ENCODE measurements at regions not wholly inside any gene's neighbourhood (a gene's known extent, or its start where the extent isn't known, plus 50 kb on each side); places are given as distances from the start of the nearest gene placed in this dataset.
"Not testable (repeated sequence)": the region's sequence is repeated elsewhere in the genome, so short reads cannot be mapped to it uniquely, and the experiment has no call there.

DNA sequence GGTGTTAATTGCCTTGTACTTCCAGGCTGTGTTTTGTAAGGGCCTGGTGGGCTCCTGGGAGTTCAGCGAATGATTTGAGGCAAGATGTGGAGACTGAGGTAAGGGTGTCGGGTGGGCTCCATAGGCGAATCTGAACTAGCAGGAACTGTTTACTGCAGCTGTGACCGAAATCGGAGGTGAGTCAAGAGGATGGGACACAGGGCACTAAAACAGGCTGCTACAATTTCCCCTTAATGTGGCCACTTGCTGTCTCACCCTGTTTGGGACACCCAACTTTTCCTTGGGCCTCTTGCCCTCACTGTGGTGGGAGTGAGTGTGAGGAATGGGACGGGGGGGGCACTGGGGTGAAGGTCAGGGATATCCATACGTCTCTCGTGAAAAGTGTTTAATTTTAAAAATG is 53.9 kb upstream of the MCUR1 start:
- 82 to 87% methylated on average over 8 of the region's 8 CpGs for WGBS, 2 donors
- Histone ChIP-seq H3K4me1 (peaks cover 1% of the 10 kb centered on the region), H3K27me3 (no peaks in the 10 kb centered on the region), H3K4me3 (no peak overlapping the region), H3K27ac (no peak overlapping the region), H3K36me3 (ENCODE audit: low read depth, missing control alignments) (no peaks in the 10 kb centered on the region), H3K9me3 (no peaks in the 10 kb centered on the region)
- intact Hi-C loops (cut with DNase I; ENCODE audit: low total_unique reads): no loop called here
- TF ChIP-seq, protein P1, sequence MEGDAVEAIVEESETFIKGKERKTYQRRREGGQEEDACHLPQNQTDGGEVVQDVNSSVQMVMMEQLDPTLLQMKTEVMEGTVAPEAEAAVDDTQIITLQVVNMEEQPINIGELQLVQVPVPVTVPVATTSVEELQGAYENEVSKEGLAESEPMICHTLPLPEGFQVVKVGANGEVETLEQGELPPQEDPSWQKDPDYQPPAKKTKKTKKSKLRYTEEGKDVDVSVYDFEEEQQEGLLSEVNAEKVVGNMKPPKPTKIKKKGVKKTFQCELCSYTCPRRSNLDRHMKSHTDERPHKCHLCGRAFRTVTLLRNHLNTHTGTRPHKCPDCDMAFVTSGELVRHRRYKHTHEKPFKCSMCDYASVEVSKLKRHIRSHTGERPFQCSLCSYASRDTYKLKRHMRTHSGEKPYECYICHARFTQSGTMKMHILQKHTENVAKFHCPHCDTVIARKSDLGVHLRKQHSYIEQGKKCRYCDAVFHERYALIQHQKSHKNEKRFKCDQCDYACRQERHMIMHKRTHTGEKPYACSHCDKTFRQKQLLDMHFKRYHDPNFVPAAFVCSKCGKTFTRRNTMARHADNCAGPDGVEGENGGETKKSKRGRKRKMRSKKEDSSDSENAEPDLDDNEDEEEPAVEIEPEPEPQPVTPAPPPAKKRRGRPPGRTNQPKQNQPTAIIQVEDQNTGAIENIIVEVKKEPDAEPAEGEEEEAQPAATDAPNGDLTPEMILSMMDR (IDR thresholded peaks at IDR 0.05): no peak
- no peak for TF ChIP-seq POLR2A (IDR thresholded peaks at IDR 0.05)
- DNase-seq: no peak

- intact Hi-C loops (cut with DNase I; ENCODE audit: low total_unique reads): no loop called here
- Histone ChIP-seq H3K27me3 (no peaks in the 10 kb centered on the region), H3K27ac (no peak overlapping the region), H3K4me1 (no peaks in the 10 kb centered on the region), H3K9me3 (no peaks in the 10 kb centered on the region), H3K36me3 (ENCODE audit: low read depth, missing control alignments) (no peaks in the 10 kb centered on the region), H3K4me3 (no peak overlapping the region)
- 88 to 94% methylated on average over 3 of the region's 3 CpGs for WGBS, 2 donors
- DNase-seq: no peak
- TF ChIP-seq, protein P1 (IDR thresholded peaks at IDR 0.05): no peak
Observed at GRCh38 chr6:13866301-13866700, 51.9 kb upstream of the MCUR1 start.

GRCh38 chr6:13865141-13865540 is 50.8 kb upstream of the MCUR1 start:
- intact Hi-C loops (cut with DNase I; ENCODE audit: low total_unique reads): no loop called here
- Histone ChIP-seq H3K4me3 (no peak overlapping the region), H3K27ac (no peak overlapping the region), H3K36me3 (ENCODE audit: low read depth, missing control alignments) (no peaks in the 10 kb centered on the region), H3K27me3 (no peaks in the 10 kb centered on the region), H3K9me3 (no peaks in the 10 kb centered on the region), H3K4me1 (no peaks in the 10 kb centered on the region)
- no peak for DNase-seq
- TF ChIP-seq, protein P1 (IDR thresholded peaks at IDR 0.05): no peak
- TF ChIP-seq POLR2A (IDR thresholded peaks at IDR 0.05): no peak
- WGBS, 2 donors: 66 to 68% methylated on average over 2 of the region's 2 CpGs

DNA sequence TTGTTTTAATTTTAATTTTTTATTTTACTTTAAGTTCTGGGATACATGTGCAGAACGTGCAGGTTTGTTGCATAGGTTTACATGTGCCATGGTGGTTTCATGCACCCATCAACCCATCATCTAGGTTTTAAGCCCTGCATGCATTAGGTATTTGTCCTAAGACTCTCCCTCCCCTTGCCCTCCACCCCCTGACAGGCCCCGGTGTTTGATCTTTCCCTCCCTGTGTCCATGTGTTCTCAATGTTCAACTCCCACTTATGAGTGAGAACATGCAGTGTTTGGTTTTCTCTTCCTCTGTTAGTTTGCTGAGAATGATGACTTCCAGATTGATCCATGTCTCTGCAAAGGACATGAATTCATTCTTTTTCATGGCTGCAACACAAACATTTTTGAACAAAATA is 50.3 kb upstream of the MCUR1 start:
- H3K27ac ChIP-seq; H3K27me3 ChIP-seq; H3K4me3 ChIP-seq; intact Hi-C loops (cut with DNase I; ENCODE audit: low total_unique reads); H3K36me3 ChIP-seq (ENCODE audit: low read depth, missing control alignments); H3K4me1 ChIP-seq; H3K9me3 ChIP-seq; DNase-seq: not testable (repeated sequence)
- 56 to 63% methylated on average over 2 of the region's 2 CpGs for WGBS, 2 donors
